GM21737 (cell line): ENCODE measurements at regions not wholly inside any gene's neighbourhood (a gene's known extent, or its start where the extent isn't known, plus 50 kb on each side); places are given as distances from the start of the nearest gene placed in this dataset.

ENCODE experiments used
- ATAC-seq: cut with Tn5 transposase; IDR thresholded peaks from one replicate; pipeline ENCODE4 v1.9.1; 2021; ENCODE audit warnings: mild to moderate bottlenecking, moderate library complexity; ENCODE audit not compliant: unreplicated experiment

DNA sequence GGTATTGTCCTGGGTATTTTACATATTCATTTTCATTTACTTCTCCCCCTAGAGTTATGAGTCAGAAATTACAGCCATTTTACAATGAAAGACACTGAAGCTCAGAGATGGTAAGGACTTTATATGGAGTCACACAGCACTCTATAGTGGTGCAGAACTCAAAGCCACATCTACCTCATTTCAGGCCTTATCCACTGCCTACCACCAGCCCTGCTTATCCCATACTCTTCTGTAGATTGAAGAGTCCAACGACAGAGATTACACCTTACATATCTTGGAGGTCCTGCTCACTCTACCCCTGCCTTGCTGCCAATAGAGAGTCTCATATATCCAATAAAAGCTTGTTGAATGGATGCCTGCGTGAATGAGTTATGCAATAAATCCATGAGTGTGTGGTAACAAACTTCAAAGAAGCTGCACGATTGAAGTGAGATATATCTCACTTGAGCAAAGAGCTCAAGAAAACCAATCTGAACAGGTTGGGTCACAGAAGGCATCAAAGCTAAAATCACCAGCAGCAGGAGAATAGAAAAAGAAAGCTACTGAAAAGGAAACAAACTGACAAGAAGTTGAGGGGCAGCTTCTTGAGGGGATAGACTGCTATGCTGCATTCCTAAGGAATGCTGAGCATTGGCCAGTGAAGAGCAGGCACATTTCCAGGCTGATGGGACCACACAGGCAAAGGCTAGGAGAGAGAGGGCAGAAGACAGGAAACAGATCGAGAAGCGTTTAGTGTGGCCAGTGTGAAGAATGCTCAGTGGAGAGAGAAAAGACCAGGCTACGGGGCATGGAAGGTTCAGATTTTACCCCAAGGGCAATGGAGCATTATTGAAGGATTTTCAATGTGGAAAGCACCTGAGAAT, 585.6 kb downstream of the DHX35 start:
- no peak for ATAC-seq

DNA sequence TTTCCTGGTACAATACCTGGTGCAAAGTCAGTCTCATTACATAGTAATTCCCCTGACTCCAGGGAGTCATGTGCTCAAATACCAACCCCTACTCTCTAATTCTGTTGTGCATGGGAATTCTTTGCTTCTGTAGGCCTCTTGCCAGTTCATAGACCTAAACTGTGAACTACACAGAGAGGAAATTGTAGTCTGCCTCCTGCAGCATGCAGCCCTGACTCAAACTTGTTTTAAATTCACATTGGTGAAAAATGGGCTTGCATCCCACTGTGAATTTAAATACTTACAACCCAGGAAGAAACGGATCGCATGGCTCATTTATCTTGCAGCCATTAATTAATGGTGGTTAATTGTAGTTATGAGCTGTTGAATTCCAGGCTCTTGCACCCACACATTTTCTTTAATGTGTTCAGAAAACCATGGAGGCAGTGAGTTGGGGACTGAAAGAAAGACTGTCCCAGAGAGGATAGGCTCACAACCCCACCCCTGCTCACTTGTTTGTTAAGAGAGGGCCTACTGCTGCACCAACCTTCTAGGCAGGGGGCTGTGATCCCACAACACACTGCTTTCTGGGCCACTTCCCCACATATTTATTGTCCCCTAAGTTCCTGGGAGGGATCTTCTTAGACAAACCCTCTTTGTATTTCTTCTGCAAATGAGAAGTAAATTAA, 579.1 kb downstream of the DHX35 start:
- no peak for ATAC-seq

DNA sequence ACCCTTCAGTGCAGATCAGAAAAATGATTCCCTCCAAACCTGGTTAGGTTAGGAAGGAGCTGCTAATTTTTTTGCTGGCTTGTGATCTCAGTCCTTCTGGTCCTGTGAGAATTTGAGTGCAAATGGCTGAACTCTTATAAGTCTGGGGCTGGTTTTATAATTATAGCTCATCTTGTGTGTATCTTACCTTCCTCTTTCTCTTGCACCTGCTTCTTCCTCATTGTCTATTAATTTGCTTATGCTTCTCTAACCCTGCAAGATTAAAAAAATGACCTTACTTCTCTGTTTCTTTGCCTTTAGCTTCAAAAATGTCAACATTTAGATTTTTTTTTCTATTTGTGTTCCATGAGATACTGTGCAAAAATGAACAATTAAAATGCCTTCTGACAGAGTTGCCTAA, 576.2 kb downstream of the DHX35 start:
- no peak for ATAC-seq

DNA sequence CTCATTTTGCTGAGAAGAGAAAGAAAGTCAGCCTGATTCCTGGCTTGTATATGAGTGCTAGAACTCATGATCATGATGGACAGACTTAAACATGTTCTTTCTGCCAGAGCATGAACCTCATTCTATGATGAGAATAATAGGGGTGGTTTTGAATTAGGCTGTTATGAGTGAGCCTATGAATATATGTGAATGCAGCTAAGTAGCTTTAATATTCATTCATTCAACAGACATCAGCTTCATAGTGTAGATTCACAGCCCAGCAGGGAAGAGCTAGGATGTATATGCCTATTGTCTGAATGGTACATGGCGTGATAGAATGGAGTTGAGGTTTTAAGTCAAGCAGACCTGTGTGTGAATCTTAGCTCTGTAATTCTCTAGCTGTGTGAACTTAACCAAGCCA, 573.2 kb downstream of the DHX35 start:
- ATAC-seq: no peak

DNA sequence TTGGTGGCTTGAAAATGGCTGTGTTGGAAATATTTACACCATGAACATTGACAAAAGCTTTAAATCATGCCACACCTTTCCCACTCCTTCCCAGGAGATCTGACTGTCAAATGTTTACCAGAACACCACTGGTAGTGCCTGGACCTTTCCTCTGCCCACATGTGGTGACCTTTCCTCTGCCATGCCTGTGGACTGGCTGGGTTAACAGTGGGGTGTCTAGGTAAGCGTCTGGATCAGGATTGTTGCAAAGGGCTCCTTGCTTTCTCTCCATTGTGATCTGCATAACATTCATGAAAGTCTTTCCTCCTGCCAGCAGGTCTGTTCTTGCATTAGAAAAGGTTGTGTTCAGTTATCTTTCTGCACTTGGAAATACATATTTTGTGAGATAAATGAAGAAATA, 572.7 kb downstream of the DHX35 start:
- no peak for ATAC-seq

DNA sequence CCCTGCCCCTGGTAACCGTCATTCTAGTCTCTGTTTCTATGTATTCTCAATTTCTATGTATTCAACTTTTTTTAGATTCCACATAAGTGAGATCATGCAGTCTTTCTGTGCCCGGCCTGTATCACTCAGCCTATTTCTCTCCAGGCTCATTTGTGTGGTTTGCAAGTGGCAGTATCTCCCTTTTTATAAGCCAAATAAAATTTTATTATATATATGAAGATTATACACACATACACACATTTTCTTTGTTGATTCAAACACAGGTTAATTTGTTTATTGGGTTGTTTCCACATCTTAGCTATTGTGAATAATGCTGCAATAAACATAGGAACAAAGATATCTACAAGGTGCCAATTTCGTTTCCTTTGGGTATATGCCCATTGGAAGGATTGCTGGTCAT, 571.7 kb downstream of the DHX35 start:
- ATAC-seq: no peak

DNA sequence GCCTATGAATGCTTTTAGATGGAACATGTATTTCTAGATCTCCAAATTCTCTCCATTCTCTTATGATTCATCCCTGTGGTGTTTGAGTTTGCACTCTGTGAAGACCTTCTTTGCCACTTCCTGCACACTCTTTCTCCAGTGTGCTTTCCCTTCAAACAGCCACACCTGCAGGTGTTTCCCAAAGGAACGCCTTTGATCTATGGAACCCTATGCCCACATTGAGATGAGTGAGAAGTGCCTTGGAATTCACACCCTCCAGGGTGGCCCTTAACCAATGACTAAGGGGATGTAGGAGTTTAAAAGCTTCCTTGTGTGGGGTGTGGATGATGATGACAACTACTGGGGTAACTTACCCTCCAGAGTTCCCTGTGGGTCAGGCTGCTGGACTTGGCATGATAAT, 570.1 kb downstream of the DHX35 start:
- no peak for ATAC-seq

DNA sequence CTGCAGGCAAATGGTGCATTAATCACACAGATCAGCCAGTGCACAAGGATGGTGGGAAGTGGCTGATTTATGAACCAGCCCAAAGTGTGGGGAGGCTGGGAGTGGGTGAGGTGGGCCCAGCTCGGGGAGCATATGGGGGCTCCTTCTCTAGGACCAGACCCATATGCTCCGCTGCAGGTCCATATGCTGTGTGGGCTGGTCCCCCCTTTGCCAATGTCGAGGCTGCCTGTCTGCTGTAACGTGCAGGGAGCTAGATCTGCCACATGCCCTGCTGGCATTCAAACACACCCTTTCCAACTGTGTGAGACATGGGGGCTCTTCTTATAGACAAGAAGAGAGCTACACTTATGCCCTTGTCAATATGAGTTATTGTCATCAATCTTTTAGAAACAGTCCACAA, 566.3 kb downstream of the DHX35 start:
- ATAC-seq: no peak

DNA sequence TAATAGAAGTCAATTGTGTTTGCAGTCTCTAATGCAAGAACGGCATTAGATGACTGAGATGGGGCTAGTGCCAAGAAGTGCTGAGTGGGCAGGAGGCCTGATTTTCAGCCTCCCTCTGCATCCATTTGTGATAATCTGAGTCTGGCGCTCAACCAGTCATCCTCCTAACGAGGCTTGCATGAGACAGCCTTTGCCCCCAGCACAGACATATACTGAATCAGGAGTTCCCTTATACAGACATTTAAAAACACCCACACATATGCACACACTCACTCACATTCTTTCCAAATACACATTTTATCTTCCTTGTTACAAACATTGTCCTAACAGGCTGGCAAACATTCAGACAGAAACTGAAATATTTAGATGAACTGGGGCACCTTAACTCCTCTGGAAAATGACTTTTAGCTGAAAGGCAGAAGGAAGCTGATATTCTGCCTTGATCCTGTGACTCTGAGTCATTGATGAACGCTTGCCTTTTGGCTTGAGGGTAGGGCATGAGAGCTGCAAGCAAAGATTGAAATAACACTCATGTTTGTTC, 562.3 kb downstream of the DHX35 start:
- no peak for ATAC-seq

DNA sequence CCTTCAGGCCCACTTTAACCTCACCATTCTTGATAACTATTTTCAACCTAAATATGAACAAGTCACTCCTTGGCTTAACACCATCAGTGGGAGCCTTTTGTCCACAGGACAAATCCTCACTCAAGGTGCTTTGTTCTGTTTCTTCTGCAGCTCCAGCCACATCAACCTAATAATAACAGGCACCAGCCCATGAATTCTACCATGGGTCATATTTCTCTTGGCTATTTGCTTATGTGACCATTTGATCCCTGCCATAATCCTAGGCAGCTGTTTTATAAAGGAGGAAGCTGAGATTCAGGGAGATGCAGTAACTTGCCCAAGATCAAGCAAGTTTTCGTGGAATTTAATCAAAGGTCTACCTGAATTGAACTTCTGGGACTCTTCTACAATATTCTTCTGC, 561.3 kb downstream of the DHX35 start:
- no peak for ATAC-seq

DNA sequence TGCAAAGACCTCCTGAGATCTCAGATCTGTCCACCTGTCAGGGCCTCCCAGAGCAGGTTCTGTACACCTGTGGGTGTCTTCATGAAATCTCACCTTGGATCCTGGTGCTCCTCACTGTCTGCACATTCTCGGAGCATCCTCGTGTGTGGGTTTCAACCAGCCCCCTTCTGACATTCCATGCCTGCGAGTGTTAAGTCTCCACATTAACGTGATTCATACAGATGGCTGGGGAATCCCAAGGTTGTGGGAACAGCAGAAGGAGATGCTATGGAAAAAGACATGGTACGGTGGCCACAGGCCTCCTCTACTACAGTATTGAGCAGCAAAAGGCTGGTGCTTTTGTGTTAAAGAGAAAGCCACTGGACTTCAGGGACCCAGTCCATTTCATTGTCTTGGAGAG, 556.5 kb downstream of the DHX35 start:
- no peak for ATAC-seq

DNA sequence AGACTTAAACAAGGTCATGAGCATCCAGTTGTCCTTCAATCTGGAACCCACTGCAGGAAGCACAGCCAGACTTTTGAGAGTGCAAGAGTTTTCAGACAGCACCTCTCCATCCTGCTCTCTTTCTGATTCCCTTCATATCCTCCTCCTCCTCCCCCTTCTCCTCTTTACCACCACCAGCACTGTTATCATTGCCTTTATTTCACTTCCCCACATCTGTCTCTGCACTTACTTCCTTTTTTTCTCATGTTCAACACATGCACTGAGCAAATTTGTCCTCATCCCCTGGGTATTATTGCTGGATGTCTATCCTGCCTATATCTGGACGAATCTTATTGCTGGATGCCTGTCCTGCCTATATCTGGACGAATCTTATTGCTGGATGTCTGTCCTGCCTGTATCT, 554.8 kb downstream of the DHX35 start:
- ATAC-seq: no peak

DNA sequence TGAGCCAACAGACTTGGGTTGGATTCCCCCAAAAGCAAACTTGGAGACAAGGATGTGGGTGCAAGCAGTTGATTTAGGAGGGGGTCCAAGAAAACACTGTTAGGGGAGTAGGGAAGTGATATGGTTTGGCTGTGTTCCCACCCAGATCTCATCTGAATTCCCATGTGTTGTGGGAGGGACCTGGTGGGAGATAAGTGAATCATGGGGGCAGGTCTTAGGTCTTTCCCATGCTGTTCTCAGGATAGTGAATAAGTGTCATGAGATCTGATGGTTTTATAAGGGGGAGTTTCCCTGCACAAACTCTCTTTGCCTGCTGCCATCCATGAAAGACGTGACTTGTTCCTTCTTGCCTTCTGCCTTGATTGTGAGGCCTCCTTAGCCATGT, 542.6 kb downstream of the DHX35 start:
- no peak for ATAC-seq

DNA sequence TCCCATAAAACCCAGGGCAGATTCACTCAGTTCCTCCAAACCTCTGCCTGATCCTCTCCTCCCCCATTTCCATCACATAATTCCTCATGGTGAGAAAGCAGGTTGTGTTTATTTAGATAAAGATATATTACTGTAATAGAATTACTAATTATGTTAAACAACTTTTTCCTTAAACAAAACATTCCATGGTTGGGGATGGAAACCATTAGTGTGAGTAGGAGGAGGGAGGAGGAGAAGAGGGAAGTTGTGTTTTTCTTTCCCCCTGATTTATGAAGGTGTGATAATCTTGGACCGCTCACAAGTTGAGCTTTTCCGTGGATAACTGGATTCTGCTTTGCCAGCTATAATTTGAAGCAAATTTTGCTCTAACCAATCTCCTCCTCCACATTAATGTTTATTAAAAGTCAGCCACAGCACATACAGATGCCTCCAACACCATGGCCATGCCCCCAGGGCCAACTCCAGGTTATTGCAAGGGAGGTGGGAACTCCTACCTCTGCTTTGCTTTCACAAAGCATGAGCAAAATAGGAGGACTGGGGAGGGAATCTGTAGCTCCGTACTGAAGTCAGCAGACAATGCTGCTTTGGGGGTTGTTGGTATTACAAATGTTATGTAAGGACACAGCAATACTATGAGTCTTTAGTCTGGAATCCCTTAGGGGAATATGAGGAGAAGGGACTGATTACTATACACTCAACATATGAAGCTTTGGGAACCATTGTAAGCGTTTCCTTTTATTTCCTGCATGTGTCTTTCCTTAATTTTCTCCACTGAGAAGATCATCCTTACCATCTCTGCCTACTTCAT, 542.0 kb downstream of the DHX35 start:
- no peak for ATAC-seq

DNA sequence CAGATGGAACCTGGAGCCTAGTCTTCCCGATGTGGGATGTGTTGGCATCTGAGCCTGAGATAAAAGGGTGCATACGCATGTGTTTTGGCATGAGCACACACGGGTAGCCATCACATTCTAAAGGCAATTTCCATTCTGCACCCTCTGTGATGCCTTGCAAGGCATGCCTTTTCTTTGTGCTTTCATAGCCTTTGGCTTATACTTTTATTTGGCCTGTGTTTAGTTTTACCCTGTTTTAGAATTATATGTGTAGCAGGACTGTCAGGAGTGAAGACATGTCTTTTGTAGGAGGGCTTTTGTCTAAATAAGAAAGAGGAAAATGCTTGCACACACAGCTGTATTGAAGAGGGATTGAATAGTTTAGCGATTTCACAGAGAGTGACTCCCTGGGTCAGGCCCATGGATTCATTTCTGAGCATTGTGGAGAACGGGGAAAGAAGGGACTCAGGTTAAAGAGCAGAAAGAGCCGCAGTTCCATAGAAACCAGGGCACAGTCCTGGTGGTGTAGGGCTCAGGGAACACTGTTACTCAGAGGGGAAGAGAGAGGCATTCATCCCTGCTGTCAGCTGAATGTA, 530.2 kb downstream of the DHX35 start:
- ATAC-seq: no peak

DNA sequence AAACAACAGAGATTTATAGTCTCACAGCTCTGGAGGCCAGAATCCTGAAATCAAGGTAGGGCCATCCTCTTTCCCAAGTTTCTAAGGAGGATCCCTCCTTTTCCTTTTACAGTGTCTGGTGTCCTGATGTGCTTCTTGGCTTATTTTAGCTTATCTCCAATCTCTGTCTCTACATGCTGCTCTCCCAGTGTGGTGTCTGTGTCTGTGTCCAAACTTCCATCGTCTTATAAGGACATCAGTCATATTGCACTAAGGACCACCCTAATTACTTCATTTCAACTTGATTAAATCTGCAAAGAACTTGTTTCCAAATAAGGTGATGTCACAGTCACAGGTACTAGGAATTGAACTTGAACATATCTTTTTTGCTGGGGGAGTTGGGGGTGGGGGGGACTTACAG, 529.6 kb downstream of the DHX35 start:
- ATAC-seq: no peak

DNA sequence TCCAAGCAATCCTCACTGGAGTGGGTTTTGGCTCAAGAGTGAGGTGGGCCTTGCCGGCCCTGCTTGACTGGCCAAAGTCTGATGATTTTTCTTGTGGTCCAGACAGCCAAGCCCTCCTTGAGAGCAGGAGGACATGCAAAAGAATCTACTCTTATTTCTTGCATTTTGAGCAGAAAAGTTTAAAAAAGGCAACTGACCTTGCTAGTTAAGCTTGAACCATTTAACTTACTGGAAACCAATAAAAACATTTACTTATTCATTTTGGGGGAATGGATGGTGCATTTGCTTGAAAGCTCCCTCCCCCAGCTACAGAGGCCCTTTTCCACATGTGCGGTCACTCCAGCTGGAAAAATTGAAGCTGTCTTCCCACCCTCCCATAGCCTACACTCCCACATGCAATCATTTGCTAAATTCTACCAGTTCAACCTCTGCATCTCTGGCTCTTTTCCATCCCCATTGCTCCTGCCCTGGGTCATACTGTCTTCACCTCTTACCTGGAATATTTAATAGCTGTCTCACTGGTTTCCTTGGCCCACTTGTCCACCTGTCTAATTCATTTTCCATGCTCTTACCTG, 527.9 kb downstream of the DHX35 start:
- ATAC-seq: no peak

DNA sequence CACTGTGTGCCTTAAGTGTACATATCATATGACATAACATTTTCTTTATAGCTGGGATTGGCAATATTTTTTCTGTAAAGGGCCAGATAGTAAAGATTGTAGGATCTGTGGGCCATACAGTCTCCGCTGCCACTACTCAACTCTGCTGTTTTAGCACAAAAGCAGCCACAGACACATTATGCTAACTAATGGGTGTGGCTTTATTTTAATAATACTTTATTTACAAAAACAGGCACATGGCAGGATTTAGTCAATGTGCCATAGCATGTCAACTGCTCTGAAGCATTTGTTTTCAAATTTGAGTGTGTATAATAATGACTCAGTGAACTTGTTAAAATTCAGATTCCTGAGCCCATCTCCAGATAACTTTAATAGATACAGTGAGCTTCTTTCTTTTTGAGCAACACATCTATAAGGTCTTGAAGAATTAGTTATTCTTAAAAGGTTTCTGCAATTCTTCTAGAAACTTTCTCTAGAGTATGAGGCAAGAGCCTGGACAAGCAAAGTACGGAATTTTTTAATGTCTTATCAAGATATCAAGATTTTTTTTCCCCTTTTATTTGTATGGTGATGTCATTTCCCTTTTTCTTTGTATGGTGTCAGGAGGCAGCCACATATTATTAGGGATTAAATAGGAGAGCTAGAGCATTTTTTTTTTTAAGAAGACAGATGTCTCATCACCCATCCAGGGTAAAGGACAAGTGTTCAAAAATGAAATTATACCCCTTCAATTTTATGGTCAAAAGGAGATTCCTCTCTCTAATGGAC, 518.3 kb downstream of the DHX35 start:
- no peak for ATAC-seq

DNA sequence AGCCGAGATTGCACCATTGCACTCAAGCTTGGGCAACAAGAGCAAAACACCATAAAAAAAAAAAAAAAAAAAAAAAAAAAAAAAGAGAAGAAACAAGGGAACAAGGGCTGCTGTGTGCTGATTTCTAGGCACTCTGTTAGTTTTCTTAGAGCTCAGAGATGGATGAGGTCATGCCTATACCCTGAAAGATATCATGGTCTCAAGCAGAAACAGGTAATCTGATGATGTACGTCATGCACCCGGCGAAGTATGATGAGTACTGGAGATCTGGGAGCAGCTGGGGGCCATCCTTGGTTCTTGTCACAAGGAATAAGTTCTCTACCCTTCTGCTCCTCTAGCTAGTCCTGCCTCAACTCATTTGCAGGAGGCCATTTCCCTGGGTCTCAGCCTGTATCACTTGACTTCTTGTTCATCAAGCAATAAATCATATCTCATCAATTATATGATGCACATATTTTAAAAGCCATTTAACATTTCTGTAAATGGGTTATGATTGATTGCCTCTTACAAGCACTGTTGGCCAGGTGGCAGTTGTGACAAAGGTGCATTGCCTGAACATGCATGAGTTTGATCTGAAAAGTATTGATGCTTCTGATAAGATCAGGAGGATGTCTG, 517.2 kb downstream of the DHX35 start:
- ATAC-seq: no peak

DNA sequence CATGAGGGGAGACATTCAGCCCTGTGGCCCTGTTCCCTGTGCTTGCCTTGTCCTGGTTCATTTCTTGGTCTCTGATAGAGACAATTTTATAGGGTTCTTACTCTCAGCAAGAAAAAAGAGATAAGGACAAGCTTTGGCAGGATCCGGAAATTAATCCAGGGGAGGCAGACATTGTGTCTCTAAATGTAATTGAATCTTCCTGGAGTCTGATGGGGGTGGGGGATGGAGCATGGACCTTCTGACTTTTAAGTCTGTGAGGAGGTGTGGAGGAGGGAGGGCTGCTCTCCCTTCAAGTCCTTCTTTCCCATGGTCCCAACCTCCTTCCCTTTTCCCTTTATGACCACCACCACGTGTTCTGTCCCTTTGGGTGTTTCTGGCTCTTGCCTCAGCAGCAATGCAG, 512.7 kb downstream of the DHX35 start:
- no peak for ATAC-seq
